ENCODE measurements at regions not wholly inside any gene's neighbourhood (a gene's known extent, or its start where the extent isn't known, plus 50 kb on each side); places are given as distances from the start of the nearest gene placed in this dataset.
"Not testable (repeated sequence)": the region's sequence is repeated elsewhere in the genome, so short reads cannot be mapped to it uniquely, and the experiment has no call there.

DNA sequence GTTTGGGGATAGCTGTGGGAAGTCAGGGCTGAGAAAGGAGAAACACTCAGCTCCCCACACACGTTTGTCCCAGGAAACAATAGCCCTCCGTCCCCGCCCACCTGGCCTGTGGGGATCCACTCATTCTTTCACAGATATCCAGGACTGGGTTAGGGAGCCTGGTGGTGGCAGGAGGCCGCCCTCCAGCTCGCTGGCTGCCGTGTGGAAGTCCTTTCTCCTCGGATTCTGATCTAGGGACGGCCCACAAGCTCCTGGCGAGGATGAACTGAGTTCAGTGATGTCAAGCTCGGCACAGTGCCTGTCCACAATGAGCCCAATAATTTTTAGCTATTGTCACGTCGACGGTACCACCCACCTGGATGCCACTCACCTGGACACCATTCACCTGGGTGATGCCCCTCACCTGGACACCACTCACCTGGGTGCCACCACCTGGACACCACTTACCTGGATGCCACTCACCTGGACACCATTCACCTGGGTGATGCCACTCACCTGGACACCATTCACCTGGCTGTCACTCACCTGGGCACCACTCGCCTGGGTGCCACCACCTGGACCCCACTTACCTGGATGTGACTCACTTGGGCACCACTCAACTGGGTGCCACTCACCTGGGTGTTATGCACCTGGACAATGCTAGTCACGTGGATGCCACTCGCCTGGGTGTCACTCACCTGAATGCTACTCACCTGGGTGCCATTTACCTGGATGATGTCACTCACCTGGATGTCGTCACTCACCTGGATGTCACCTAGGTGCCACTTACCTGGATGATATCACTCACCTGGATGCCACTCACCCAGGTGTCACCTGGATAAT lies 172.5 kb upstream of the FOXF1 start:
- DNase-seq, result no peak

DNA sequence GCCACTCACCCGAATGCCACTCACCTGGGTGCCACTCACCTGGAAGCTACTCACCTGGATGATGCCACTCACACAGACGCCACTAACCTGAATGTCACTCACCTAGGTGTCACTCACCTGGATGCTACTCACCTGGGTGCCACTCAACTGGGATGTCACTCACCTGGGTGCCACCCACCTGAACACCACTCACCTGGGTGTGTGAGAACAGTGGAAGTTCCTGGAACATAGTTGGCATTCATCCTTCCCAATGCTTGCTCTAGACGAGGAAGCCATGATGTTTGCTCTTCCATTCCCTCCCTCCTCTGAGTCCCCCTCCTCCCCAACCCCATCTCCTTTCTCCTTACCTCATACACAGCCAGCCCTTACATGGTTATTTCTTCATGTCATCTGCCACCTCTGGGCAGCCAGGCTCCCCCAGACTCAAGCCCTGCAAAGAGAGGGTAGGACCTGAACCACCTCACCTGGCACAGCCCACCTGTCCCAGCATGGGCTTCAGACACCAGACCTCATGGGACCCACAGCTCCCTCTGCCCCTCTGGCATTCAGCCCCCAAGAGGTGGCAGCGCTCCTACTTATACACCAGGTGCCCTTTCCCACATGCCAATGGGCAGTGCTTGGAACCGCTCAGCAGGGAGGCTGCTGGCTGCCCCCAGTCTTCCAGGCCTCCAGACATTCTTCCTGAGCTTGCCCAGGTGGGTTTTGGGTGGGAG lies 171.8 kb upstream of the FOXF1 start:
- no peak for DNase-seq

DNA sequence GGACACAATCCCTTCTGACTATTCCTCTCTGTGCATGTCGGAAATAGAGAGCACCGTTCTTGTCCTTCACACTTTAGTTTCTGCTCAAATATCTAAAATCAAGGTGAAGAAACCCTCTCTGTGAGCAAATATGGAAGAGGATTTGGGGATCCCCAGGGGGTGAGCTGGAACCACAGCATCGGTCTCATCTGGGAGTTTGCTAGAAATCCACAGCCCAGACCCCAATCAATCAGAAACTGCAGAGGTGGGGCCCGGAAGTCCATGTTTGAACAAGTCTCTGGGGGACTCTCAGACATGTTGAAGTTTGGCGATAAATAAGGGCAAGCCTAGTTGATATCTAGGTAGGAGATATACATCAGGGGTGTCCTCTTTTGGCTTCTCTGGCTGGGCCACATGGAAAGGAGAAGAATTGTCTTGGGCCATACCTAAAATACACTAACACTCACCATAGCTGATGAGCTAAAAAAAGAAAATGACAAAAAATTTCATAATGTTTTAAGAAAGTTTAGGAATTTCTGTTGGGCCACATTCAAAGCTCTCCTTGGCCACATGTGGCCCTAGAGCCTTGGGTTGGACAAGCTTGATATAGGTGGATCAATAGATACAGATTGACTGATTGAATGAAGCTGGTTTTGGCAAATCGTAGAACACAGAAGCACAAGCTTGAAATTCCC lies 168.0 kb upstream of the FOXF1 start:
- no peak for DNase-seq

GRCh38 chr16:86343027-86343795 lies 167.1 kb upstream of the FOXF1 start:
- no peak for DNase-seq

DNA sequence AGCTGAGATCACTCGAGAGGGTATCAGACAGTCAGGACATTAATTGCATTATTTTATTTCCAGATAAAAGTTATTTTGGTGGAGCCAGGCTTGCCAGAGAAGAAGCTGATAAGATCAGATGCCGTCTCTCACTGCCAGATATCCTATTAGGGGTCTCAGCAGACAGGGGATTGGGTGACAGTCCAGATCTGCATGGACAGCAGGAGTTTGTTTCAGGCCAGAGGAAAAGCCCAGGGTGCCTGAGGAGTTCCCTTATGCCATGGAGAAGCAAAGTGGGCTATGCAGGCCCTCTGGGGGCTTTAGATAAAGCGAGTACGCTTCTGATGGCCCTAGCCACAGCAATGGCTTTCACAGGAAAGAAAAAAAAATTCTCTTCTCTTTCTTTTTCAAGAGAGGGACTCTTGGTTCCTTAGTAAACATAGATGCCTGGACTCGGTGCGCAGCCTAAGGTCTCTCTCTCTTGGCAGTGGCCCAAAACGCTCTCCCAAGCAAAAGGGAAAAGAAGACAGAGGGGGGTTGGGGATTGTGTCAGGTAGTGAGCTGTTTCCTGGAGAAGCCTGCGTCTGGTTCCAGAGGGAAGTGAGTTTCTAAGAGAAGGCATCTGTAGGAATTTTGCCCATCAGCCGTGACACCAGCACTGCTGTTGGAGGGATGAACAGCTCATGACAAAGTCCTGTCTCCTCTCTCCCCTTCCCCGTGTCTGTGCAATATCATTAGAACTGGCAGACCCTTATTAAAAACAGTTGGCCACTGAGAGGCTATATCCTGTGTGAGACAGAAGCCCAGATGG lies 166.3 kb upstream of the FOXF1 start:
- no peak for DNase-seq

DNA sequence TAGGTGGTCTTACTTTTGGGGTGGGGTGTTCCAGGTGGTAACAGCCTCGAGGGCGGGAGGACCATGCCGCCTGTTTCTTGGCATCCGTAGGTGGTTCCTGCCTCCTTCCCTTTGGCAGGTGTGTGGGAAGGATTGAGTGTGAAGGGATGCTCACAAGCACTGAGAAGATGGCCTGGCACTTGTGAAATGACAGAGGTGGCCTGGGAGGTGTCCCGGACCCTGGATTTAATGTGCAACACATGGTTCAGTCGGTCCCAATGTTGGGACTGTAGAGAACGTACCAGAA lies 165.8 kb upstream of the FOXF1 start:
- DNase-seq, result no peak

DNA sequence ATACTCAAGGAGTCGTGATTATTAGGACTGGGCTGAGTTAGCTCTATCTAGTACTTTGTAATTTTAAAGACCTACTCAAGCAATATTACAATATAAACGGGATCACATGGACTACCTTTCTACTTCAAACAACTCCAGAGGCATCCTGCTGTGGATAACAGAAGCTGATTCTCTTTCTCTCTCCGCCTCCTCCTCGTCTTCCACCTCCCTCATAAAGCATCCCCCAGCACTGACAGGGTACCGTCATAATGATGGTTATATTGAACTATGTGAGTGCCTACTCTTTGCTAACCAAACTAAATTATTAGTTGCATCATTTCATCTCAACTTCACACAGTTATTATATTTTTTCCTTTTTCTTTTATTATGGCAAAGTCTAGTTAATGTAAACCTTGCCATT lies 165.4 kb upstream of the FOXF1 start:
- no peak for DNase-seq

- DNase-seq, result no peak
Measured at GRCh38 chr16:86345516-86345915, 164.8 kb upstream of the FOXF1 start.

- no peak for DNase-seq
Measured at GRCh38 chr16:86346034-86346433, 164.3 kb upstream of the FOXF1 start.

DNA sequence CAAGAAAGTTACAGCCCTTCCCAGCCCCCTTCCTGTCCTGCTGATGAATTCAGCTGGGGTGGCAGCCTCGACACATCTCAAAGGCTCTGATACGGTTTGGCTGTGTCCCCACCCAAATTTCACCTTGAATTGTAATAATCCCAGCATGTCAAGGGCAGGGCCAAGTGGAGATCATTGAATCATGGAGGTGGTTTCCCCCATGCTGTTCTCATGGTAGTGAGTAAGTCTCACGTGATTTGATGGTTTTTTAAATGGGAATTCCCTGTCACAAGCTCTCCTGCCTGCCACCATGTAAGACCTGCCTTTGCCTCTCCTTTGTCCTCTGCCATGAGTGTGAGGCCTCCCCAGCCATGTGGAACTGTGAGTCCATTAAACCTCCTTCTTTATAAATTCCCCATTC lies 163.2 kb upstream of the FOXF1 start:
- DNase-seq, result no peak

DNA sequence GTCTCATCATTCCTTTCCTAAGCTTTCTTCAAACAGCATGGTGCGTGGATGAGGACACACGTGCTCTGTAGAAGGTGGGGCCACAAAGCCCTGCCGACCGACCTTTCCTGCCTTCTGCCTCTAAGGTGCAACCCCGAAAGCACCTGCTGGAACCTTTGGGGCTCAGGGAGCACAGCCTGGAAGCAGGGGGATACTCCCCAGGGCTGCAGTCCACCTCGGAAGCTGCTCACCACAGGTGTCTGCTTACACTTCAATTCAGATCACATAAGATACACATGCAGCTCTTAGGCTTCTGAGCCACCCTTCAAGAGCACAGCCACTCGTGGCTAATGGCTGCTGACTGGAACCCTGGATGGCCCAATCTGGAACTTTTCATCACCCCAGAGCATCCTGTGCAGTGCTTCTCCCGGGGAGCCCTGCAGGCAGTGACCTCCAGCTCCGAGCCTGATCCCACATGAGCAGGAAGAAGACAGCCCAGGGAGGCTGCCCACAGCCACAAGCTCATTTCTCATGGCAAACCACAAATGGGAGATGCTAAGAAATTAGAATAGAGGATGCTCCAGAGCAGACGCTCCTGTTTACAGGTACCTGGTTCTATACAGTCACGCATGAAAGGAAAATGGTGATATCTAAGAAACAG lies 162.3 kb upstream of the FOXF1 start:
- no peak for DNase-seq

GRCh38 chr16:86349338-86349900 lies 160.9 kb upstream of the FOXF1 start:
- DNase-seq, result no peak

- no peak for DNase-seq
Measured at GRCh38 chr16:86350289-86350688, 160.0 kb upstream of the FOXF1 start.

DNA sequence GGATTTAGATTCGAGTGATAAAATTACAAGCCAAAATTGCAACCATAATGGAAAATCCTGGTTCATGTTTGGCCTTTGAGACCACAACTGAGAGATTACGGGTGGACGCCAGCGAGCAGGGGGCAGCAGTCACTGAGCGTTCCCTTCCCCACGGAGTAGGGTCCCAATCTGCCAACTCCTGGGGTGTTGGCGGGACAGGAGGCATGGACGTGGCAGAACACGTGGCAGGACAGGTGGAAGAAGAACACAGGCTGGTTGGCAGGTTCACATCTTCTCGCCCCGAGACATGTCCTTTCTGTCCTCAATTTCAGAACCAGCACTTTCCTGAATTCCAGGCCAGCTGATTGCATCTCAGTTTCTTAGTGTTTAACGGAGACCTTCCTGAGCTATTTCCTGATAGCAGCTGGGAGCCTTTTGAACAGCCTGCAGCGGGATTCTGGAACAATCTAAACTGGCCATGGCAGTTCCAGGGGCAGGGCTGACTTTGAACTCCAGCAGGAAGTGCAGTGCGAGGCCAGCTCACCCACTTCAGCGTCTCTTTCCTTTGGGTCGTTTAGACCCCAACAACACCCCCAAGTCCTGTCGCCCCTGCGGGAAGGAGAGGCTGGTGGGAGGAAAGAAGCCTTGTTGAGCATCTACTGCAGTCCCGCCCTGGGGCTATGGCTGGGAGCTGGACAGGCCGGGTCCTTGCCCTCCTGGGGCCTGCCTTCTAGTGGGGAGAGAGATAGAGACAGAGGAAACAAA lies 159.1 kb upstream of the FOXF1 start:
- DNase-seq, result no peak

DNA sequence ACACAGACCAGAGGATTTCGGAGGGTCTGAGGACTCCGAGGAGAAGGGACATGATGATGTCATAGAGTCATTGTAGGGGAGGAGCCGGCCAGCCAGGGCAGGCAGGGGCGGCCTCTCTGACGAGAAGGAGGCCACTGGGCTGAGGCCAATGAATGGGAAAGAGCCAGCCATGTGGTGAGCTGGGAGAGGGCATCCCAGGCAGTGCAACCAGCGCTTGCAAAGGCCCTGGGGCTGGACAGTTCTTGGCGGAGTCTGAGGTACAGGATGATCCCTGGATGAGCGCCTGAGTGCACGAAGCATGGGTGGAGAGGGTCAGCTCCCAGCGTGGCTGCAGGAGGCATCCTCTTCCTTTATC lies 158.6 kb upstream of the FOXF1 start:
- DNase-seq, result not testable (repeated sequence)

GRCh38 chr16:86353148-86353547 lies 157.2 kb upstream of the FOXF1 start:
- DNase-seq, result no peak

- no peak for DNase-seq
Measured at GRCh38 chr16:86353948-86354347, 156.4 kb upstream of the FOXF1 start.

DNA sequence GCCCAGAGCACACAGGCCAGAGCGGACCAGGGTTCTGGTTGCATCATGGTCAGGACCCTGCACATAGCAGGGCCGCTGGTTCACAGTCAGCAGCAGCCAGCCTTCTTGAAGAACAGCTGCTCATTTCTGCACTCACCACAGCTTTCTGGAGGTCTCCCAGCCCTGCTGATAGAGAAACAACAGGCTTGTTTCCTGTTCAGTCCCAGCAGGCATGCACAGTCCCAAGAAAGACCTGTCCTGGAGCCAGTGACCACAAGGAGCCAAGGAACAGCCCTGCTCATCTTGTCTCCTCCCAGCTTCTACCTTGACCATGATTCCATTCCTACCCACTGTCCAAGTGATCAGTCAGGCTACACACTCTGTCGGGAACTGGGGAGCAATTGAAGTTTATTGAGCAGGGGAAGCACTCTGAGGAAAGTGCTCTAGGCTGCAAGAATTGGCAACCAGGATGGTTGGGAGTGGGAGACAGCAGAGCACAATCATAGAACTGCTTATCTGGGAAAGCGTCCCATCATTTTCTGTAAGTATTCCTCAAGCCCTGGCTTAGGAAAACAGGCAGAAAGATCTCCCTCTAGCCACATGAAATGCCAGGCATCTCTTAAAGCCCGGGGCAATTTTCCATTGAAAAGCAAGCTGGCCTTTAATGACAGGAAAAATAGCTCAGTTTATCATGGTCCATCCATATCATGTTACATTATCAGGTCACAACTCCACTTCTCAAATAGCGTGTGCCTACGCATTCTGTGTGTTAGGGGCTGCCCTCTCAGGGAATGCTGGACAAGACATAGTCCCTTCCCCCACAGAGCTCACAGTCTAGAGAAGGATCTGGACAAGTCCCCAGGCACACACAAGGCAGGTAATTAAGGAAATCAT lies 155.4 kb upstream of the FOXF1 start:
- DNase-seq, result no peak

DNA sequence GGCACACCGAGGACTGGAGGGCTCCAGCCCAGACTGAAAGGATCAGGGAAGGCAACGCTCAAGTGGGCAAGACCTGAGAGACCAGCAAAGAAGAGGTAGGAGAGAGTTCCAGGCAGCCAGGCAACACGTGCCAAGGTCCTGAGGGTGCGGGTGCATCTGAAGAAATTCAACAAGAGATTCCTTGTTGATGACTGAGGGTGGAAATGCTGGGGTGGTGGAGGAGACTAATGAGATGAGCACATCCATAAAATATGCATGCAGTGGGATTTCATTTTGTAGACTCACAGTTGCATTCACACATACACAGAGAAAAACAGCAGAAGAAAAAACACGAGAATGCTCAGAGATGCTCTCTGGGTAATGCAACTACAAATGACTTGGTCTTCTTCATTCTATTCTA lies 154.8 kb upstream of the FOXF1 start:
- DNase-seq, result no peak

DNA sequence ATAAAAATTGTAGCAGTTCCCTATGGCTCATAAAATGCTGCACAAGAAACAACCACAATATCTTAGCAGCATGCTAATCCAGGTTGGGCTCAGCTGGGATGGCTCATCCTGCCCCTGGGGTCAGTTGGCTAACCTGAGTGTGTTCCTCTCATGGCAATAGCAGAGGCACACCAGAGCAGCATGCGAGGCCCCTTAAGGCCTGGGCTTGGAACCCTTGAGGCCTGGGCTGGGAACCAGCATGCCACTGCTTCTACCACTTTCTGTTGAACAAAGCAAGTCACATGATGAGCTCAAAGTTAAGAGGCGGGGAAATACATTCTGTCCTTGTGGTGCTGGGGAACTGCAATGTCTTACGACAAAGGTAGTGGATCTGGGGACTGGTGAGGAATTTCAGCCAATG lies 154.4 kb upstream of the FOXF1 start:
- DNase-seq, result no peak

All from activated CD8-positive, alpha-beta memory T cell treated with anti-CD3 and anti-CD28 coated beads for 24 hours (primary cell).